GM23338 (cell line): ENCODE measurements at regions not wholly inside any gene's neighbourhood (a gene's known extent, or its start where the extent isn't known, plus 50 kb on each side); places are given as distances from the start of the nearest gene placed in this dataset.

ENCODE experiments used
- ATAC-seq: fragments of 200-7000 bp; cut with Tn5 transposase; 3 replicates; pipeline ENCODE4 v1.9.1; 2020
- DNase-seq: peaks from one replicate; pipeline ENCODE4 v3.0.0-alpha.2; 2015; ENCODE audit warnings: low spot score
- H2AFZ ChIP-seq: fragments of 200-600 bp; sonication (generic); 2 replicates; pipeline ENCODE4 v1.8.0; 2016; ENCODE audit warnings: antibody characterized with exemption, mild to moderate bottlenecking, moderate library complexity
- H3F3A ChIP-seq: fragments of 200-600 bp; sonication (generic); replicated peaks from 2 replicates; pipeline ENCODE4 v1.8.0; 2017; ENCODE audit warnings: antibody characterized with exemption, mixed run types, low read depth
- H3K27ac ChIP-seq: fragments of 200-600 bp; sonication (generic); 2 replicates; pipeline ENCODE4 v1.6.1; 2016; ENCODE audit warnings: low read depth
- H3K27me3 ChIP-seq: fragments of 200-600 bp; sonication (generic); 2 replicates; pipeline ENCODE4 v1.8.0; 2016; ENCODE audit warnings: mild to moderate bottlenecking, mixed run types, moderate library complexity; ENCODE audit not compliant: insufficient read depth
- H3K36me3 ChIP-seq: fragments of 200-600 bp; sonication (generic); 2 replicates; pipeline ENCODE4 v1.8.0; 2016; ENCODE audit warnings: mild to moderate bottlenecking; ENCODE audit not compliant: insufficient read depth
- H3K4me1 ChIP-seq: fragments of 200-600 bp; sonication (generic); 2 replicates; pipeline ENCODE4 v1.8.0; 2016; ENCODE audit warnings: mild to moderate bottlenecking, moderate library complexity; ENCODE audit not compliant: insufficient read depth
- H3K4me2 ChIP-seq: fragments of 200-600 bp; sonication (generic); 2 replicates; pipeline ENCODE4 v1.7.1; 2017; ENCODE audit warnings: mixed run types
- H3K4me3 ChIP-seq: fragments of 200-600 bp; sonication (generic); 2 replicates; pipeline ENCODE4 v1.6.1; 2016; ENCODE audit warnings: mixed run types
- H3K79me2 ChIP-seq: fragments of 200-600 bp; sonication (generic); replicated peaks from 2 replicates; pipeline ENCODE4 v1.8.0; 2017; ENCODE audit warnings: mild to moderate bottlenecking; ENCODE audit not compliant: insufficient read depth
- H3K9me2 ChIP-seq: fragments of 200-600 bp; sonication (generic); 2 replicates; pipeline ENCODE4 v1.8.0; 2017; ENCODE audit not compliant: insufficient read depth
- H4K20me1 ChIP-seq: fragments of 200-600 bp; sonication (generic); replicated peaks from 2 replicates; pipeline ENCODE4 v1.8.0; 2017; ENCODE audit warnings: mild to moderate bottlenecking; ENCODE audit not compliant: insufficient read depth
- H3K27ac Mint-ChIP-seq: 2 replicates; pipeline ENCODE4 v1.8.0; 2020; ENCODE audit warnings: inconsistent platforms, mild to moderate bottlenecking, moderate library complexity, mixed read lengths
- H3K27me3 Mint-ChIP-seq: 3 replicates; pipeline ENCODE4 v1.8.0; 2022; ENCODE audit warnings: low read depth, mild to moderate bottlenecking, moderate library complexity, mixed read lengths, inconsistent platforms; ENCODE audit not compliant: insufficient read depth, poor library complexity
- H3K36me3 Mint-ChIP-seq: 3 replicates; pipeline ENCODE4 v1.8.0; 2021; ENCODE audit warnings: low read depth, mild to moderate bottlenecking, inconsistent platforms, moderate library complexity, mixed read lengths
- H3K4me1 Mint-ChIP-seq: 3 replicates; pipeline ENCODE4 v1.8.0; 2020; ENCODE audit warnings: mild to moderate bottlenecking, inconsistent platforms, mixed read lengths
- H3K4me3 Mint-ChIP-seq: 3 replicates; pipeline ENCODE4 v1.8.0; 2021; ENCODE audit warnings: moderate library complexity, mild to moderate bottlenecking, inconsistent platforms, mixed read lengths
- H3K9me3 Mint-ChIP-seq: 3 replicates; pipeline ENCODE4 v1.8.0; 2020; ENCODE audit warnings: moderate library complexity, mild to moderate bottlenecking, inconsistent platforms, mixed read lengths
- CREB1 ChIP-seq: fragments of 250-450 bp; sonication (Bioruptor Pico); IDR thresholded peaks from 2 replicates; pipeline ENCODE4 v1.5.0; 2020; ENCODE audit warnings: low read depth, mild to moderate bottlenecking, moderate library complexity
- CTCF ChIP-seq, 2 experiments: fragments of 200-600 bp in 1 of 2; sonication (generic) in 1 of 2; conservative IDR thresholded peaks; 2 replicates each; pipeline versions ENCODE4 v1.5.1 to v1.6.1; 2016 to 2017; ENCODE audit warnings: antibody characterized with exemption in 2 of 2, low read depth in 2 of 2, mild to moderate bottlenecking in 2 of 2, moderate library complexity in 1 of 2
- ETS1 ChIP-seq: IDR thresholded peaks from 2 replicates; pipeline ENCODE4 v1.6.1; 2016; ENCODE audit warnings: antibody characterized with exemption
- EZH2phosphoT487 ChIP-seq: fragments of 200-600 bp; sonication (generic); IDR thresholded peaks from one replicate; pipeline ENCODE4 v1.8.1; 2018; ENCODE audit warnings: antibody characterized with exemption; ENCODE audit not compliant: unreplicated experiment
- JUNB ChIP-seq: IDR thresholded peaks from one replicate; pipeline ENCODE4 v1.6.1; 2016; ENCODE audit warnings: antibody characterized with exemption; ENCODE audit not compliant: unreplicated experiment
- NANOG ChIP-seq: IDR thresholded peaks from 2 replicates; pipeline ENCODE4 v1.6.1; 2016; ENCODE audit warnings: antibody characterized with exemption, borderline replicate concordance
- POLR2AphosphoS5 ChIP-seq: IDR thresholded peaks from 2 replicates; pipeline ENCODE4 v1.6.1; 2016; ENCODE audit warnings: antibody characterized with exemption, low read depth
- STAT1 ChIP-seq: IDR thresholded peaks from one replicate; pipeline ENCODE4 v1.6.1; 2016; ENCODE audit warnings: antibody characterized with exemption; ENCODE audit not compliant: unreplicated experiment
- ZNF114 ChIP-seq: fragments of 250-450 bp; sonication (Bioruptor Pico); IDR thresholded peaks from 2 replicates; pipeline ENCODE4 v1.5.0; 2020; ENCODE audit warnings: mild to moderate bottlenecking, moderate library complexity
- ZNF331 ChIP-seq: fragments of 250-450 bp; sonication (Bioruptor Pico); IDR thresholded peaks from 2 replicates; pipeline ENCODE4 v1.5.0; 2020; ENCODE audit warnings: low read depth, mild to moderate bottlenecking, moderate library complexity
- ZNF462 ChIP-seq: fragments of 250-450 bp; sonication (Bioruptor Pico); IDR thresholded peaks from 2 replicates; pipeline ENCODE4 v1.5.0; 2020; ENCODE audit warnings: mild to moderate bottlenecking, moderate library complexity

- ATAC-seq (peak; percentile 77), DNase-seq (peak; percentile 33)
- Histone ChIP-seq H3K36me3 (no peaks in the 10 kb centered on the region), H3F3A (no peaks in the 10 kb centered on the region), H3K27me3 (no peaks in the 10 kb centered on the region), H2AFZ (no peak overlapping the region), H3K9me2 (no peaks in the 10 kb centered on the region), H3K4me2 (0 out of 2 replicates have a peak overlapping the region, but pooled peaks have one; percentile 8), H3K4me3 (no peak overlapping the region), H4K20me1 (no peaks in the 10 kb centered on the region), H3K4me1 (peaks cover 14% of the 10 kb centered on the region), H3K27ac (peak overlapping the region; percentile 39; the same call in 1 of the 2 replicates), H3K79me2 (no peaks in the 10 kb centered on the region)
- Mint-ChIP-seq H3K27me3 (peaks cover 5% of the 10 kb centered on the region), H3K9me3 (0 out of 3 replicates have a peak, but pooled peaks cover 5% of the 10 kb centered on the region), H3K36me3 (no peaks in the 10 kb centered on the region), H3K4me3 (no peak overlapping the region), H3K27ac (peak overlapping the region; percentile 94), H3K4me1 (peaks cover 24% of the 10 kb centered on the region)
- TF ChIP-seq STAT1 (no peak), POLR2AphosphoS5 (no peak), CREB1 (CRISPR knock-in tag) (no peak), ZNF114 (no peak), ZNF462 (CRISPR knock-in tag) (peak; percentile 43; the same call in 1 of the 2 replicates)
Measured at GRCh38 chr3:176663387-176663786, 533.9 kb downstream of the TBL1XR1 start.

DNA sequence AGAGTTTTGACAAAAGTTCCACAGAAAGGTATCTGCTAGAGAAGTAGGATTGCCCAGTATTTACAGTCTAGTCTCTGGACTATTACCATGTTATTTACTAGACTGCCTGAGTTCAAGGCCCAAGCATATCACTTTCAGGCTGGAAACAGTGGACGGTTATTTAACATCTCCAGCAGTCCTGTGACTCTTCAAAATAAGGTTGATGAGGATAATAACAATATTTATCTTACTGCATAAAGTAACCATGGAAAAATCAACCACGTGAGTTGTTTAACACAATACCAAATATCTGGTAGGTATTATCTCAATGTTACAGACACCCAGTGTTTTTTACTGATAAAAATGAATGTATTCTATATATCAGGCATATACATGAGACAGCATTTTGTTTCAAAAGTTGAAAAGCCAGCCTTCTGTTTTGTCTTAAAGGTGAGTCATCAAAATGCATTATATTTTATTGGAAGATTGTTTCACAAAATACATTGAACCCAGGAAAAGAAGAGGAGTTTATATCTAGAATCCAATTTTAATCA is 535.8 kb downstream of the TBL1XR1 start:
- no peaks in the 10 kb centered on the region for H4K20me1 ChIP-seq
- H3F3A ChIP-seq, result no peaks in the 10 kb centered on the region
- H3K27ac Mint-ChIP-seq, result peak overlapping the region; percentile 75; the same call in 1 of the 2 replicates
- ATAC-seq (no peak), DNase-seq (no peak)
- no peaks in the 10 kb centered on the region for H3K36me3 Mint-ChIP-seq
- peaks cover 5% of the 10 kb centered on the region for H3K27me3 Mint-ChIP-seq
- H3K9me3 Mint-ChIP-seq, result no peaks in the 10 kb centered on the region
- H2AFZ ChIP-seq, result no peak overlapping the region
- no peak overlapping the region for H3K27ac ChIP-seq
- H3K4me1 ChIP-seq, result peaks cover 14% of the 10 kb centered on the region
- peaks cover 24% of the 10 kb centered on the region for H3K4me1 Mint-ChIP-seq
- no peaks in the 10 kb centered on the region for H3K9me2 ChIP-seq
- no peak overlapping the region for H3K4me2 ChIP-seq
- no peak overlapping the region for H3K4me3 Mint-ChIP-seq
- H3K27me3 ChIP-seq, result no peaks in the 10 kb centered on the region
- H3K4me3 ChIP-seq, result no peak overlapping the region
- no peaks in the 10 kb centered on the region for H3K36me3 ChIP-seq
- no peaks in the 10 kb centered on the region for H3K79me2 ChIP-seq
- no peak for TF ChIP-seq ZNF114
- no peak for TF ChIP-seq STAT1
- TF ChIP-seq POLR2AphosphoS5, result no peak
- no peak for TF ChIP-seq NANOG
- no peak for TF ChIP-seq CREB1 (CRISPR knock-in tag)
- TF ChIP-seq ZNF331 (CRISPR knock-in tag), result no peak
- no peak for TF ChIP-seq CTCF (conservative IDR thresholded peaks at IDR 0.05; ENCODE audit: low read depth in 2 of 2)
- TF ChIP-seq JUNB, result no peak
- TF ChIP-seq ETS1, result no peak
- no peak for TF ChIP-seq EZH2phosphoT487
